ENCODE measurements at regions not wholly inside any gene's neighbourhood (a gene's known extent, or its start where the extent isn't known, plus 50 kb on each side); places are given as distances from the start of the nearest gene placed in this dataset.

DNA sequence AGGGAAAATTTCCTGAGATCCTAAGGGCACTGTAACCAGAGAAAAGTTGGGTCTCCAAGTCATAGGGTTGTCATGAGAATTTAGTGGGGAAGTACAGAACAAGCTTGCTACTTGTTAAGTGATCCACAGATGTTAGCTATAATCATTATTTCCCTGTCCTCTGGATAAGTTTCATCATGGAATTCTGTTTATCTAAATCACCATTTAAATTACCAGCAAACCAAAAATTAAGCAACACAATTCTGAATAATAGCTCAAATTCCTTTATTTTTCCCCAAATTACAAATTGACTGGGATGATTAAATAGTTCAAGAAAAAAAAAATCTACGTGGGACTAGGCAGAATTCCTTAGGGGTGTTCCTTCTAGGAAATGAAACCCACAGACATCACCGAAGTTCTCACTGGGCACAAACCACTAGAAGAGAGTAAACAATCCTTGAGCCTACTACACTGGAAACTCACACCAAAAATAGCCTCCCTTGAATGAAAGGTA lies 159.5 kb downstream of the COL6A3 start:
- BruUV-seq (replicated peaks): no TSS peak
- H3K36me3 ChIP-seq (ENCODE audit: insufficient read depth, low read length, poor library complexity, severe bottlenecking): no peaks in the 10 kb centered on the region
- no peak overlapping the region for H3K4me3 ChIP-seq (ENCODE audit: low read depth, low read length, poor library complexity, severe bottlenecking)
- POLR2A ChIA-PET (ENCODE audit: low non-redundant PET): no interaction called here
- no peaks in the 10 kb centered on the region for H3K9me3 ChIP-seq (ENCODE audit: low read depth, low read length, poor library complexity, severe bottlenecking)
- DNase-seq (ENCODE audit: low spot score): no peak
- intact Hi-C loops (cut with micrococcal nuclease; ENCODE audit: unreplicated experiment): no loop called here
- TF ChIP-seq EZH2 (IDR thresholded peaks at IDR 0.05; ENCODE audit: borderline replicate concordance, low read depth, low read length, poor library complexity, severe bottlenecking): no peak
- TF ChIP-seq, protein P1, sequence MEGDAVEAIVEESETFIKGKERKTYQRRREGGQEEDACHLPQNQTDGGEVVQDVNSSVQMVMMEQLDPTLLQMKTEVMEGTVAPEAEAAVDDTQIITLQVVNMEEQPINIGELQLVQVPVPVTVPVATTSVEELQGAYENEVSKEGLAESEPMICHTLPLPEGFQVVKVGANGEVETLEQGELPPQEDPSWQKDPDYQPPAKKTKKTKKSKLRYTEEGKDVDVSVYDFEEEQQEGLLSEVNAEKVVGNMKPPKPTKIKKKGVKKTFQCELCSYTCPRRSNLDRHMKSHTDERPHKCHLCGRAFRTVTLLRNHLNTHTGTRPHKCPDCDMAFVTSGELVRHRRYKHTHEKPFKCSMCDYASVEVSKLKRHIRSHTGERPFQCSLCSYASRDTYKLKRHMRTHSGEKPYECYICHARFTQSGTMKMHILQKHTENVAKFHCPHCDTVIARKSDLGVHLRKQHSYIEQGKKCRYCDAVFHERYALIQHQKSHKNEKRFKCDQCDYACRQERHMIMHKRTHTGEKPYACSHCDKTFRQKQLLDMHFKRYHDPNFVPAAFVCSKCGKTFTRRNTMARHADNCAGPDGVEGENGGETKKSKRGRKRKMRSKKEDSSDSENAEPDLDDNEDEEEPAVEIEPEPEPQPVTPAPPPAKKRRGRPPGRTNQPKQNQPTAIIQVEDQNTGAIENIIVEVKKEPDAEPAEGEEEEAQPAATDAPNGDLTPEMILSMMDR (conservative IDR thresholded peaks at IDR 0.05; ENCODE audit: low read depth, low read length): no peak
- peaks cover 5% of the 10 kb centered on the region for H3K4me1 ChIP-seq (ENCODE audit: insufficient read depth, low read length, poor library complexity, severe bottlenecking)
- H3K27ac ChIP-seq (ENCODE audit: low read depth, low read length, poor library complexity, severe bottlenecking): no peak overlapping the region
- CTCF ChIA-PET: no interaction called here
- peaks cover 11% of the 10 kb centered on the region for H3K27me3 ChIP-seq (replicated peaks; ENCODE audit: insufficient read depth, low read depth, low read length, poor library complexity)

DNA sequence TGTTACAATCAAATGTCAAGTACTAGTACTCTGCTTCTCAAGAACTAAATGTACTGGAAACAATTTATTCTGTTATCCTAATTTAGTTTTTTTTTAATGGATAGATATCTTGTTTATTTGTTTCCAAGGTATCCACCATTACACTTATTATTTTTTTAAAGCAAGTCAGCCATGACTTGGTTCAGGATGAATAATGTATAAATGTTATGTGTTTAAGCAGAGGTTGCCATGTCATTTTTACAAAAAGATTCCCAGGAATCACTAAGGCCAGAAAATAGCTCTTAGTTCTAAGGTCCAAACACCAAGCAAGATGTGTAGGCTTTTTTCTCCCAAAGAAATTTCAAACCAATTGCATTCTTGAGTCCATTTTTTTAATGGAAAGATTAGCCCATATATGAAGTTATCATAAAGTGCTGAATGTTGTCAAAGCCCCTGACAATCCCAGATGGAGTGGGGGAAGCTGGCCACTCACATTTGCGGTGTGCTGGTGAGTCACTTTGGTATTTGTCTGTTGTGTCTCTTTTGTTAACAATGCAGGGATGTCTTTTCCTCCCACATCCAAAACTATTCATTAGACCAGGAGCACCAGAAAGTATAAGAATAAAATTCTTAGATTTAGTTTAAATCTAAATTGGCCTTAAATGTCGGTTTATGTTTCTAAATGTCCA lies 158.9 kb downstream of the COL6A3 start:
- Histone ChIP-seq H3K27ac (ENCODE audit: low read depth, low read length, poor library complexity, severe bottlenecking) (no peak overlapping the region), H3K9me3 (ENCODE audit: low read depth, low read length, poor library complexity, severe bottlenecking) (no peaks in the 10 kb centered on the region), H3K4me3 (ENCODE audit: low read depth, low read length, poor library complexity, severe bottlenecking) (no peak overlapping the region), H3K27me3 (replicated peaks; ENCODE audit: insufficient read depth, low read depth, low read length, poor library complexity) (peaks cover 11% of the 10 kb centered on the region), H3K36me3 (ENCODE audit: insufficient read depth, low read length, poor library complexity, severe bottlenecking) (no peaks in the 10 kb centered on the region), H3K4me1 (ENCODE audit: insufficient read depth, low read length, poor library complexity, severe bottlenecking) (peaks cover 5% of the 10 kb centered on the region)
- CTCF ChIA-PET: no interaction called here
- no TSS peak for BruUV-seq (replicated peaks)
- POLR2A ChIA-PET (ENCODE audit: low non-redundant PET): no interaction called here
- no peak for TF ChIP-seq EZH2 (IDR thresholded peaks at IDR 0.05; ENCODE audit: borderline replicate concordance, low read depth, low read length, poor library complexity, severe bottlenecking)
- TF ChIP-seq, protein P1 (conservative IDR thresholded peaks at IDR 0.05; ENCODE audit: low read depth, low read length): no peak
- intact Hi-C loops (cut with micrococcal nuclease; ENCODE audit: unreplicated experiment): loop anchor here (5.0 kb wide), 1 partner anchor 33 kb away; no protein-coding TSS in a partner anchor
- no peak for DNase-seq (ENCODE audit: low spot score)

DNA sequence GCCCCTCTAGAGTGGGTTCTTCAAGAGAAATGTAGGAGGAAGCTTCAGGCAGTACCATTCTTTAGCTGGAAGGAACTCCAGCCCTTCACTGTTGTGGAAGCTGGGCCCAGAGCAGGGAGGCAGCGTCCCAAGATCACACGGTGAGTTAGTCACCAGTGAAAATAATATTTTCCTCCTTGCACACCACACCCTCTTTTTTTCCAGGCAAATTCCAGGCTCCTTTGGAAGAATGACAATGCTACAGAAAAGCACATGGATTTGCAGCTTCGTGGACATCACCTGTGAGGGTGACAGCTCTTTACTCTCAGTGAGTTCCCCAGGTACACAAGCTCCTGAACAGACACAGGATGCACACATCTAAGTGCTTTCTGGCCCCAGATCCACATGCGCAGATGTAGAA lies 157.1 kb downstream of the COL6A3 start:
- POLR2A ChIA-PET (ENCODE audit: low non-redundant PET): no interaction called here
- CTCF ChIA-PET: interaction anchor here (0.6 kb wide), 1 partner anchor 55 kb away, joined by 3 read pairs; no protein-coding TSS in a partner anchor
- no peak overlapping the region for H3K27ac ChIP-seq (ENCODE audit: low read depth, low read length, poor library complexity, severe bottlenecking)
- H3K9me3 ChIP-seq (ENCODE audit: low read depth, low read length, poor library complexity, severe bottlenecking): no peaks in the 10 kb centered on the region
- intact Hi-C loops (cut with micrococcal nuclease; ENCODE audit: unreplicated experiment): loop anchor here (5.0 kb wide), 1 partner anchor 35 kb away; no protein-coding TSS in a partner anchor
- DNase-seq (ENCODE audit: low spot score): no peak
- no peak for TF ChIP-seq EZH2 (IDR thresholded peaks at IDR 0.05; ENCODE audit: borderline replicate concordance, low read depth, low read length, poor library complexity, severe bottlenecking)
- TF ChIP-seq, protein P1 (conservative IDR thresholded peaks at IDR 0.05; ENCODE audit: low read depth, low read length): no peak
- no TSS peak for BruUV-seq (replicated peaks)
- no peak overlapping the region for H3K4me3 ChIP-seq (ENCODE audit: low read depth, low read length, poor library complexity, severe bottlenecking)
- no peaks in the 10 kb centered on the region for H3K36me3 ChIP-seq (ENCODE audit: insufficient read depth, low read length, poor library complexity, severe bottlenecking)
- peaks cover 10% of the 10 kb centered on the region for H3K27me3 ChIP-seq (replicated peaks; ENCODE audit: insufficient read depth, low read depth, low read length, poor library complexity)
- H3K4me1 ChIP-seq (ENCODE audit: insufficient read depth, low read length, poor library complexity, severe bottlenecking): peaks cover 5% of the 10 kb centered on the region

All from A673 (cell line).